HG03558 (cell line): ENCODE measurements at regions not wholly inside any gene's neighbourhood (a gene's known extent, or its start where the extent isn't known, plus 50 kb on each side); places are given as distances from the start of the nearest gene placed in this dataset.
"Not testable (repeated sequence)": the region's sequence is repeated elsewhere in the genome, so short reads cannot be mapped to it uniquely, and the experiment has no call there.

Experiments used
- ATAC-seq: cut with Tn5 transposase; IDR thresholded peaks from one replicate; pipeline ENCODE4 v1.9.1; 2021; ENCODE audit warnings: moderate number of reproducible peaks; ENCODE audit not compliant: unreplicated experiment; ENCODE audit errors: extremely low read depth

GRCh38 chr18:14357553-14358297 lies 185.7 kb downstream of the POTEC start:
- ATAC-seq, result not testable (repeated sequence)

GRCh38 chr18:14342170-14342569 lies 201.2 kb downstream of the POTEC start:
- not testable (repeated sequence) for ATAC-seq

GRCh38 chr18:14336017-14336416 lies 203.8 kb upstream of the ZNF519 start:
- ATAC-seq, result not testable (repeated sequence)

- not testable (repeated sequence) for ATAC-seq
These were observed 189.0 kb upstream of the ZNF519 start for GRCh38 chr18:14321217-14321616.

- not testable (repeated sequence) for ATAC-seq
These were observed 169.0 kb upstream of the ZNF519 start for GRCh38 chr18:14301255-14301654.

- not testable (repeated sequence) for ATAC-seq
These were observed 162.8 kb upstream of the ZNF519 start for GRCh38 chr18:14295081-14295480.

- ATAC-seq, result no peak
These were observed 152.8 kb upstream of the ZNF519 start for GRCh38 chr18:14285053-14285452.

- not testable (repeated sequence) for ATAC-seq
These were observed 143.2 kb upstream of the ZNF519 start for GRCh38 chr18:14275391-14275790.

GRCh38 chr18:14265637-14266410 lies 133.6 kb upstream of the ZNF519 start:
- ATAC-seq, result not testable (repeated sequence)

- ATAC-seq, result not testable (repeated sequence)
These were observed 130.6 kb upstream of the ZNF519 start for GRCh38 chr18:14262786-14263185.

- ATAC-seq, result not testable (repeated sequence)
These were observed 117.9 kb upstream of the ZNF519 start for GRCh38 chr18:14250084-14250677.

GRCh38 chr18:14239224-14239623 lies 107.0 kb upstream of the ZNF519 start:
- ATAC-seq, result not testable (repeated sequence)

GRCh38 chr18:14236356-14237048 lies 104.3 kb upstream of the ZNF519 start:
- ATAC-seq, result not testable (repeated sequence)

GRCh38 chr18:14225286-14225679 lies 93.0 kb upstream of the ZNF519 start:
- not testable (repeated sequence) for ATAC-seq

GRCh38 chr18:14224551-14225285 lies 92.5 kb upstream of the ZNF519 start:
- not testable (repeated sequence) for ATAC-seq

- ATAC-seq, result not testable (repeated sequence)
These were observed 91.7 kb upstream of the ZNF519 start for GRCh38 chr18:14223919-14224318.

GRCh38 chr18:14223231-14223822 lies 91.1 kb upstream of the ZNF519 start:
- ATAC-seq, result not testable (repeated sequence)

GRCh38 chr18:14222354-14223221 lies 90.4 kb upstream of the ZNF519 start:
- ATAC-seq, result not testable (repeated sequence)
